Muscle of leg (tissue), 3 donors: ENCODE measurements at regions not wholly inside any gene's neighbourhood (a gene's known extent, or its start where the extent isn't known, plus 50 kb on each side); places are given as distances from the start of the nearest gene placed in this dataset.

Source experiments
- DNase-seq: peaks from one replicate; pipeline ENCODE4 v3.0.0; 2013
- H3K27ac ChIP-seq: one replicate; pipeline ENCODE4 v1.5.1; 2013; ENCODE audit warnings: mild to moderate bottlenecking, low read length, control low read depth
- H3K27me3 ChIP-seq: one replicate; pipeline ENCODE4 v1.6.1; 2013; ENCODE audit warnings: low read length; ENCODE audit not compliant: control insufficient read depth, insufficient read depth
- H3K36me3 ChIP-seq: one replicate; pipeline ENCODE4 v1.6.1; 2013; ENCODE audit warnings: low read length; ENCODE audit not compliant: control insufficient read depth, insufficient read depth
- H3K4me1 ChIP-seq: one replicate; pipeline ENCODE4 v1.6.1; 2013; ENCODE audit warnings: low read length; ENCODE audit not compliant: control insufficient read depth, insufficient read depth
- H3K4me3 ChIP-seq: one replicate; pipeline ENCODE4 v1.5.1; 2013; ENCODE audit warnings: low read length, control low read depth
- H3K9me3 ChIP-seq: replicated peaks from 2 replicates; pipeline ENCODE4 v1.6.1; 2013; ENCODE audit warnings: low read depth, low read length; ENCODE audit not compliant: control insufficient read depth
- WGBS: methylation state at CpG from one replicate; pipeline ENCODE4 v1.1.5; 2013; ENCODE audit warnings: missing lambda C conversion rate; ENCODE audit not compliant: insufficient coverage; 5-methylcytosine and 5-hydroxymethylcytosine counted together

GRCh38 chr12:123032736-123033391, 52.4 kb downstream of the ARL6IP4 start:
- Histone ChIP-seq H3K36me3 (peaks cover 14% of the 10 kb centered on the region), H3K4me1 (no peaks in the 10 kb centered on the region), H3K27me3 (no peaks in the 10 kb centered on the region), H3K4me3 (no peak overlapping the region), H3K27ac (no peak overlapping the region), H3K9me3 (no peaks in the 10 kb centered on the region)
- 92% methylated on average over 2 of the region's 8 CpGs for WGBS
- no peak for DNase-seq
